ENCODE measurements at regions not wholly inside any gene's neighbourhood (a gene's known extent, or its start where the extent isn't known, plus 50 kb on each side); places are given as distances from the start of the nearest gene placed in this dataset.
"Not testable (repeated sequence)": the region's sequence is repeated elsewhere in the genome, so short reads cannot be mapped to it uniquely, and the experiment has no call there.

GRCh38 chr16:24645739-24646645 lies 83.5 kb upstream of the TNRC6A start:
- TF ChIP-seq CTCF (IDR thresholded peaks at IDR 0.05): no peak
- TF ChIP-seq POLR2A (IDR thresholded peaks at IDR 0.05): no peak
- Histone ChIP-seq H3K4me1 (no peaks in the 10 kb centered on the region), H3K4me3 (no peak overlapping the region), H3K27ac (peak overlapping the region in 1 of 4 donors; percentile 34), H3K9me3 (no peaks in the 10 kb centered on the region), H3K36me3 (no peaks in the 10 kb centered on the region), H3K27me3 (no peaks in the 10 kb centered on the region)
- no peak for DNase-seq

GRCh38 chr16:24646646-24646995 lies 82.8 kb upstream of the TNRC6A start:
- Histone ChIP-seq H3K9me3 (no peaks in the 10 kb centered on the region), H3K27ac (peak overlapping the region in 1 of 4 donors; percentile 34)
- TF ChIP-seq POLR2A (IDR thresholded peaks at IDR 0.05): no peak
- TF ChIP-seq CTCF (IDR thresholded peaks at IDR 0.05): no peak

GRCh38 chr16:24652209-24652712 lies 77.2 kb upstream of the TNRC6A start:
- Histone ChIP-seq H3K4me1 (no peaks in the 10 kb centered on the region), H3K9me3 (no peaks in the 10 kb centered on the region), H3K4me3 (no peak overlapping the region), H3K27me3 (no peaks in the 10 kb centered on the region), H3K36me3 (no peaks in the 10 kb centered on the region), H3K27ac (no peak overlapping the region)
- DNase-seq: no peak
- TF ChIP-seq POLR2A (IDR thresholded peaks at IDR 0.05) (no peak), CTCF (IDR thresholded peaks at IDR 0.05) (no peak)

More at GRCh38 chr16:24646646-24646995, 82.8 kb upstream of the TNRC6A start:
- Histone ChIP-seq H3K4me3 (no peak overlapping the region), H3K4me1 (no peaks in the 10 kb centered on the region), H3K27me3 (no peaks in the 10 kb centered on the region), H3K36me3 (no peaks in the 10 kb centered on the region)
- no peak for DNase-seq

GRCh38 chr16:24652803-24653202 lies 76.6 kb upstream of the TNRC6A start:
- no peak for DNase-seq
- H3K27ac ChIP-seq: no peak overlapping the region
- H3K9me3 ChIP-seq: no peaks in the 10 kb centered on the region
- H3K4me1 ChIP-seq: no peaks in the 10 kb centered on the region
- no peak for TF ChIP-seq CTCF (IDR thresholded peaks at IDR 0.05)
- TF ChIP-seq POLR2A (IDR thresholded peaks at IDR 0.05): no peak
- no peaks in the 10 kb centered on the region for H3K36me3 ChIP-seq
- H3K4me3 ChIP-seq: no peak overlapping the region
- no peaks in the 10 kb centered on the region for H3K27me3 ChIP-seq

- Histone ChIP-seq H3K27me3 (no peaks in the 10 kb centered on the region), H3K9me3 (no peaks in the 10 kb centered on the region), H3K27ac (no peak overlapping the region), H3K4me3 (no peak overlapping the region), H3K36me3 (no peaks in the 10 kb centered on the region), H3K4me1 (no peaks in the 10 kb centered on the region)
- TF ChIP-seq POLR2A (IDR thresholded peaks at IDR 0.05): no peak
- TF ChIP-seq CTCF (IDR thresholded peaks at IDR 0.05): no peak
- DNase-seq: no peak
These were observed 75.7 kb upstream of the TNRC6A start for GRCh38 chr16:24653725-24654124.

- DNase-seq, H3K27ac ChIP-seq, H3K27me3 ChIP-seq, H3K4me3 ChIP-seq, H3K36me3 ChIP-seq, H3K9me3 ChIP-seq, H3K4me1 ChIP-seq: not testable (repeated sequence)
These were observed 63.5 kb upstream of the TNRC6A start for GRCh38 chr16:24665942-24666341.

Measured in Peyer's patch (tissue), 4 donors.